Neural progenitor cell (in vitro differentiated cells): ENCODE measurements at regions not wholly inside any gene's neighbourhood (a gene's known extent, or its start where the extent isn't known, plus 50 kb on each side); places are given as distances from the start of the nearest gene placed in this dataset.

Source experiments
- CTCF ChIP-seq: fragments of 200-600 bp; sonication (generic); IDR thresholded peaks from 2 replicates; pipeline ENCODE4 v1.5.1; 2017; ENCODE audit warnings: antibody characterized with exemption, mild to moderate bottlenecking
- EZH2phosphoT487 ChIP-seq: fragments of 200-600 bp; sonication (generic); IDR thresholded peaks from 2 replicates; pipeline ENCODE4 v1.6.1; 2017; ENCODE audit warnings: antibody characterized with exemption

DNA sequence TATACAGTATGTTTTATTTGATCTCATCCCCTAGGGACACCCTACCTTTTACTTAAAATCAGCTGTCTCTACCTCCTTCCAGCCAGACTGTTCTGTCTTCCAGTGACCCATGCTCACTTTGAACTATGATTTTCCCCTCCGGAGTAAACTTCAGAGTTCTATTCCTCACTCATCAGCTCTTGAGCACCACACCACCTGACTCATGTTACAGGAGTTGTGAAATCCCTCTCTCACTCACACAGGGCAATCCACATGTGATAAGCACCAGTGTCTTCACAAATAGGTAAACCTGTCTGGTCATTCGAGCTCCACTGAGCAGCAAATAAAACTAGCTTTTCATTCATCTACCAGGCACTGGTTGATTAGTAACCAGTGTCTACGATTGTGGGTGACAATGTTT is 177.3 kb upstream of the BMP4 start:
- TF ChIP-seq EZH2phosphoT487 (no peak), CTCF (no peak)
